ENCODE measurements at regions not wholly inside any gene's neighbourhood (a gene's known extent, or its start where the extent isn't known, plus 50 kb on each side); places are given as distances from the start of the nearest gene placed in this dataset.

GRCh38 chr6:91672201-91672600, 1085.3 kb upstream of the MAP3K7 start:
- TF ChIP-seq CTCF (conservative IDR thresholded peaks at IDR 0.05 in 1 of 2, IDR thresholded peaks at IDR 0.05 in 1 of 2; ENCODE audit: extremely low read depth in 1 of 2, insufficient read depth in 1 of 2, low read depth in 1 of 2, low read length in 2 of 2) (no peak), EZH2 (IDR thresholded peaks at IDR 0.05; ENCODE audit: borderline replicate concordance, low read length) (no peak)

Measured in mammary epithelial cell (primary cell).